ENCODE measurements at regions not wholly inside any gene's neighbourhood (a gene's known extent, or its start where the extent isn't known, plus 50 kb on each side); places are given as distances from the start of the nearest gene placed in this dataset.

GRCh38 chr18:73124175-73124574 is 256.4 kb upstream of the NETO1 start (continued):
- TF ChIP-seq, protein P1, sequence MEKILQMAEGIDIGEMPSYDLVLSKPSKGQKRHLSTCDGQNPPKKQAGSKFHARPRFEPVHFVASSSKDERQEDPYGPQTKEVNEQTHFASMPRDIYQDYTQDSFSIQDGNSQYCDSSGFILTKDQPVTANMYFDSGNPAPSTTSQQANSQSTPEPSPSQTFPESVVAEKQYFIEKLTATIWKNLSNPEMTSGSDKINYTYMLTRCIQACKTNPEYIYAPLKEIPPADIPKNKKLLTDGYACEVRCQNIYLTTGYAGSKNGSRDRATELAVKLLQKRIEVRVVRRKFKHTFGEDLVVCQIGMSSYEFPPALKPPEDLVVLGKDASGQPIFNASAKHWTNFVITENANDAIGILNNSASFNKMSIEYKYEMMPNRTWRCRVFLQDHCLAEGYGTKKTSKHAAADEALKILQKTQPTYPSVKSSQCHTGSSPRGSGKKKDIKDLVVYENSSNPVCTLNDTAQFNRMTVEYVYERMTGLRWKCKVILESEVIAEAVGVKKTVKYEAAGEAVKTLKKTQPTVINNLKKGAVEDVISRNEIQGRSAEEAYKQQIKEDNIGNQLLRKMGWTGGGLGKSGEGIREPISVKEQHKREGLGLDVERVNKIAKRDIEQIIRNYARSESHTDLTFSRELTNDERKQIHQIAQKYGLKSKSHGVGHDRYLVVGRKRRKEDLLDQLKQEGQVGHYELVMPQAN (conservative IDR thresholded peaks at IDR 0.05), result no peak
- no peak for TF ChIP-seq SMC3 (IDR thresholded peaks at IDR 0.05; ENCODE audit: borderline replicate concordance, low read length)
- TF ChIP-seq, protein P2, sequence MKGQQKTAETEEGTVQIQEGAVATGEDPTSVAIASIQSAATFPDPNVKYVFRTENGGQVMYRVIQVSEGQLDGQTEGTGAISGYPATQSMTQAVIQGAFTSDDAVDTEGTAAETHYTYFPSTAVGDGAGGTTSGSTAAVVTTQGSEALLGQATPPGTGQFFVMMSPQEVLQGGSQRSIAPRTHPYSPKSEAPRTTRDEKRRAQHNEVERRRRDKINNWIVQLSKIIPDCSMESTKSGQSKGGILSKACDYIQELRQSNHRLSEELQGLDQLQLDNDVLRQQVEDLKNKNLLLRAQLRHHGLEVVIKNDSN (IDR thresholded peaks at IDR 0.05; ENCODE audit: borderline replicate concordance, extremely low read length, insufficient read depth, low read depth, low read length), result no peak
- no peak for TF ChIP-seq RBBP5 (conservative IDR thresholded peaks at IDR 0.05)
- TF ChIP-seq SREBF1 (IDR thresholded peaks at IDR 0.05; ENCODE audit: low read length), result no peak

DNA sequence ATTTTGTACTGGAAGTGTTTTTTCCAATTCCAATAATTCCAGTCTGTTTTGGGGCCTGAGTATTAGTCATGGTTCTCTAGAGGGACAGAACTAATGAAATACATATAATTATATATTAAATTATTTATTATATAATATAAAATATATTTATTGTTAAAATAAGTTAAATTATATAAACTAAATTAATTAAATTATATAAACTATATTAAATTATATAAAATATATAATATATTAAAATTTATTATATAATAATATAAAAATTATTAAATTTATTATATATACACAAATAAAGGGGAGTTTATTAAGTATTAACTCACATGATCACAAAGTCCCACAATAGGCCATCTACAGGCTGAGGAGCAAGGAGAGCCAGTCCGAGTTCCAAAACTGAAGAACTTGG is 253.4 kb upstream of the NETO1 start:
- H4K20me1 ChIP-seq (ENCODE audit: control insufficient read depth, insufficient read depth), result no peaks in the 10 kb centered on the region
- H3K9ac ChIP-seq (ENCODE audit: control insufficient read depth, insufficient read depth, low read length), result no peak overlapping the region
- BruUV-seq (replicated peaks), result no TSS peak
- no peak overlapping the region for H3K27ac ChIP-seq (ENCODE audit: control insufficient read depth, insufficient read depth)
- H3K4me2 ChIP-seq (ENCODE audit: control insufficient read depth, insufficient read depth), result no peak overlapping the region
- POLR2A ChIA-PET, result no interaction called here
- no peaks in the 10 kb centered on the region; the same call in 2 of the 3 replicates for H3K9me3 ChIP-seq (replicated peaks; ENCODE audit: control insufficient read depth, insufficient read depth, low read length)
- no peak overlapping the region for H2AFZ ChIP-seq (ENCODE audit: control insufficient read depth, low read depth, low read length)
- no peak for FAIRE-seq
- RAD21 ChIA-PET (ENCODE audit: unreplicated experiment), result no interaction called here
- DNase-seq (ENCODE audit: low read depth, low spot score), result no peak
- H3K27me3 ChIP-seq (replicated peaks in 1 of 2; ENCODE audit: control insufficient read depth in 2 of 2, insufficient read depth in 2 of 2, low read length in 1 of 2), result no peaks in the 10 kb centered on the region
- no peak for ATAC-seq
- no peak overlapping the region for H3K4me3 ChIP-seq
- intact Hi-C loops (cut with micrococcal nuclease; ENCODE audit: unreplicated experiment), result no loop called here
- SMC1A ChIA-PET (ENCODE audit: uncharacterized antibody, unreplicated experiment), result no interaction called here
- no peaks in the 10 kb centered on the region for H3K4me1 ChIP-seq (ENCODE audit: control insufficient read depth, insufficient read depth, low read length)
- in situ Hi-C loops (cut with MboI), result no loop called here
- H3K36me3 ChIP-seq (ENCODE audit: control insufficient read depth in 2 of 2, insufficient read depth in 2 of 2, low read length in 1 of 2), result no peaks in the 10 kb centered on the region
- H3K79me2 ChIP-seq (ENCODE audit: control insufficient read depth, insufficient read depth, low read length), result no peaks in the 10 kb centered on the region
- CTCF ChIA-PET, result no interaction called here
- WGBS (ENCODE audit: insufficient coverage, insufficient replicate concordance, low lambda C conversion rate, missing lambda C conversion rate), result 89% methylated on average over 1 of the region's 1 CpG
- TF ChIP-seq ZNF217 (IDR thresholded peaks at IDR 0.05), result no peak
- no peak for TF ChIP-seq RCOR1 (conservative IDR thresholded peaks at IDR 0.05; ENCODE audit: low read depth, low read length)
- TF ChIP-seq RFX5 (IDR thresholded peaks at IDR 0.05; ENCODE audit: low read depth, low read length), result no peak
- no peak for TF ChIP-seq JUND (IDR thresholded peaks at IDR 0.05; ENCODE audit: low read depth, low read length)
- TF ChIP-seq SIN3A (IDR thresholded peaks at IDR 0.05; ENCODE audit: low read depth, low read length), result no peak
- TF ChIP-seq DPF2 (IDR thresholded peaks at IDR 0.05), result no peak
- no peak for TF ChIP-seq ATF7 (IDR thresholded peaks at IDR 0.05; ENCODE audit: low read depth)
- TF ChIP-seq SUZ12 (IDR thresholded peaks at IDR 0.05; ENCODE audit: unreplicated experiment), result no peak
- no peak for TF ChIP-seq ELK1 (IDR thresholded peaks at IDR 0.05; ENCODE audit: low read depth, low read length)
- TF ChIP-seq CBX5 (IDR thresholded peaks at IDR 0.05; ENCODE audit: low read depth), result no peak
- TF ChIP-seq YY1 (IDR thresholded peaks at IDR 0.05; ENCODE audit: low read depth, low read length), result no peak
- TF ChIP-seq, protein P3, sequence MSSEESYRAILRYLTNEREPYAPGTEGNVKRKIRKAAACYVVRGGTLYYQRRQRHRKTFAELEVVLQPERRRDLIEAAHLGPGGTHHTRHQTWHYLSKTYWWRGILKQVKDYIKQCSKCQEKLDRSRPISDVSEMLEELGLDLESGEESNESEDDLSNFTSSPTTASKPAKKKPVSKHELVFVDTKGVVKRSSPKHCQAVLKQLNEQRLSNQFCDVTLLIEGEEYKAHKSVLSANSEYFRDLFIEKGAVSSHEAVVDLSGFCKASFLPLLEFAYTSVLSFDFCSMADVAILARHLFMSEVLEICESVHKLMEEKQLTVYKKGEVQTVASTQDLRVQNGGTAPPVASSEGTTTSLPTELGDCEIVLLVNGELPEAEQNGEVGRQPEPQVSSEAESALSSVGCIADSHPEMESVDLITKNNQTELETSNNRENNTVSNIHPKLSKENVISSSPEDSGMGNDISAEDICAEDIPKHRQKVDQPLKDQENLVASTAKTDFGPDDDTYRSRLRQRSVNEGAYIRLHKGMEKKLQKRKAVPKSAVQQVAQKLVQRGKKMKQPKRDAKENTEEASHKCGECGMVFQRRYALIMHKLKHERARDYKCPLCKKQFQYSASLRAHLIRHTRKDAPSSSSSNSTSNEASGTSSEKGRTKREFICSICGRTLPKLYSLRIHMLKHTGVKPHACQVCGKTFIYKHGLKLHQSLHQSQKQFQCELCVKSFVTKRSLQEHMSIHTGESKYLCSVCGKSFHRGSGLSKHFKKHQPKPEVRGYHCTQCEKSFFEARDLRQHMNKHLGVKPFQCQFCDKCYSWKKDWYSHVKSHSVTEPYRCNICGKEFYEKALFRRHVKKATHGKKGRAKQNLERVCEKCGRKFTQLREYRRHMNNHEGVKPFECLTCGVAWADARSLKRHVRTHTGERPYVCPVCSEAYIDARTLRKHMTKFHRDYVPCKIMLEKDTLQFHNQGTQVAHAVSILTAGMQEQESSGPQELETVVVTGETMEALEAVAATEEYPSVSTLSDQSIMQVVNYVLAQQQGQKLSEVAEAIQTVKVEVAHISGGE (CRISPR knock-in tag; IDR thresholded peaks at IDR 0.05), result no peak
